ENCODE measurements at regions not wholly inside any gene's neighbourhood (a gene's known extent, or its start where the extent isn't known, plus 50 kb on each side); places are given as distances from the start of the nearest gene placed in this dataset.

GRCh38 chrX:37910186-37910585 is 62.8 kb upstream of the DYNLT3 start (continued):
- TF ChIP-seq MAFK (IDR thresholded peaks at IDR 0.05; ENCODE audit: low read depth, low read length) (no peak), CTBP2 (IDR thresholded peaks at IDR 0.05; ENCODE audit: borderline replicate concordance, insufficient read depth, insufficient read length, low read length) (no peak), CEBPB (IDR thresholded peaks at IDR 0.05; ENCODE audit: low read depth, low read length) (no peak)
